Choroid plexus epithelial cell (primary cell): ENCODE measurements at regions not wholly inside any gene's neighbourhood (a gene's known extent, or its start where the extent isn't known, plus 50 kb on each side); places are given as distances from the start of the nearest gene placed in this dataset.

Source experiments
- DNase-seq: peaks from one replicate; pipeline ENCODE4 v3.0.0-alpha.2; 2010; ENCODE audit warnings: low read depth
- H3K4me3 ChIP-seq: 2 replicates; pipeline ENCODE4 v1.5.1; 2011; ENCODE audit warnings: low read depth, mild to moderate bottlenecking, control low read depth, low read length, moderate library complexity
- CTCF ChIP-seq: conservative IDR thresholded peaks from 2 replicates; pipeline ENCODE4 v1.5.1; 2011; ENCODE audit warnings: low read depth, mild to moderate bottlenecking, control low read depth, inconsistent platforms, low read length, moderate library complexity

GRCh38 chr14:86654558-86655184, 1124.7 kb downstream of the FLRT2 start:
- peak; percentile 67 for DNase-seq
- TF ChIP-seq CTCF, result peak; percentile 72
- no peak overlapping the region for H3K4me3 ChIP-seq

GRCh38 chr14:86652526-86652925, 1122.6 kb downstream of the FLRT2 start:
- no peak for TF ChIP-seq CTCF
- DNase-seq, result no peak
- H3K4me3 ChIP-seq, result no peak overlapping the region

- peak; percentile 55 for DNase-seq
- peak; percentile 44 for TF ChIP-seq CTCF
- no peak overlapping the region for H3K4me3 ChIP-seq
Measured at GRCh38 chr14:86646696-86647690, 1117.0 kb downstream of the FLRT2 start.

- no peak for DNase-seq
- no peak for TF ChIP-seq CTCF
- no peak overlapping the region for H3K4me3 ChIP-seq
Measured at GRCh38 chr14:86646125-86646524, 1116.2 kb downstream of the FLRT2 start.

- no peak for TF ChIP-seq CTCF
- no peak for DNase-seq
- H3K4me3 ChIP-seq, result no peak overlapping the region
Measured at GRCh38 chr14:86641310-86641709, 1111.4 kb downstream of the FLRT2 start.

- no peak overlapping the region for H3K4me3 ChIP-seq
- no peak for TF ChIP-seq CTCF
- no peak for DNase-seq
Measured at GRCh38 chr14:86640288-86640687, 1110.3 kb downstream of the FLRT2 start.
